ENCODE measurements at regions not wholly inside any gene's neighbourhood (a gene's known extent, or its start where the extent isn't known, plus 50 kb on each side); places are given as distances from the start of the nearest gene placed in this dataset.

GRCh38 chr22:48275412-48275811, 1513.0 kb downstream of the TBC1D22A start:
- Histone ChIP-seq H3F3A (ENCODE audit: control insufficient read depth, insufficient read depth) (no peaks in the 10 kb centered on the region), H3K9me2 (replicated peaks; ENCODE audit: control insufficient read depth, low read length) (no peaks in the 10 kb centered on the region), H3K79me2 (ENCODE audit: control insufficient read depth, low read length) (no peaks in the 10 kb centered on the region), H3K4me2 (ENCODE audit: low read length) (no peak overlapping the region), H3K4me3 (ENCODE audit: low read length) (no peak overlapping the region), H3K36me3 (ENCODE audit: control insufficient read depth, low read length) (no peaks in the 10 kb centered on the region), H3K27ac (ENCODE audit: low read depth, low read length) (no peak overlapping the region), H3K4me1 (ENCODE audit: control insufficient read depth, low read length) (no peaks in the 10 kb centered on the region), H4K20me1 (ENCODE audit: control insufficient read depth, insufficient read depth, low read depth, low read length) (no peaks in the 10 kb centered on the region), H3K9me3 (ENCODE audit: control insufficient read depth, insufficient read depth, low read length) (no peaks in the 10 kb centered on the region), H3K27me3 (ENCODE audit: control insufficient read depth, low read length) (no peaks in the 10 kb centered on the region)
- no peak for TF ChIP-seq EZH2phosphoT487 (IDR thresholded peaks at IDR 0.05; ENCODE audit: borderline replicate concordance, low read length)
- no peak for TF ChIP-seq CTCF (IDR thresholded peaks at IDR 0.05; ENCODE audit: low read depth, low read length, poor library complexity, severe bottlenecking)

GRCh38 chr22:48270731-48271130, 1508.3 kb downstream of the TBC1D22A start:
- no peaks in the 10 kb centered on the region for H3K9me3 ChIP-seq (ENCODE audit: control insufficient read depth, insufficient read depth, low read length)
- H3F3A ChIP-seq (ENCODE audit: control insufficient read depth, insufficient read depth): no peaks in the 10 kb centered on the region
- no peak overlapping the region for H3K27ac ChIP-seq (ENCODE audit: low read depth, low read length)
- H3K27me3 ChIP-seq (ENCODE audit: control insufficient read depth, low read length): no peaks in the 10 kb centered on the region
- H3K36me3 ChIP-seq (ENCODE audit: control insufficient read depth, low read length): no peaks in the 10 kb centered on the region
- H3K4me3 ChIP-seq (ENCODE audit: low read length): no peak overlapping the region
- H3K79me2 ChIP-seq (ENCODE audit: control insufficient read depth, low read length): no peaks in the 10 kb centered on the region
- H3K4me1 ChIP-seq (ENCODE audit: control insufficient read depth, low read length): no peaks in the 10 kb centered on the region
- H3K9me2 ChIP-seq (replicated peaks; ENCODE audit: control insufficient read depth, low read length): no peaks in the 10 kb centered on the region
- no peak overlapping the region for H3K4me2 ChIP-seq (ENCODE audit: low read length)
- TF ChIP-seq CTCF (IDR thresholded peaks at IDR 0.05; ENCODE audit: low read depth, low read length, poor library complexity, severe bottlenecking) (no peak), EZH2phosphoT487 (IDR thresholded peaks at IDR 0.05; ENCODE audit: borderline replicate concordance, low read length) (no peak)
- H4K20me1 ChIP-seq (ENCODE audit: control insufficient read depth, insufficient read depth, low read depth, low read length): no peaks in the 10 kb centered on the region

GRCh38 chr22:48268771-48269552, 1506.5 kb downstream of the TBC1D22A start:
- Histone ChIP-seq H3K4me1 (ENCODE audit: control insufficient read depth, low read length) (no peaks in the 10 kb centered on the region), H3K4me2 (ENCODE audit: low read length) (no peak overlapping the region), H3F3A (ENCODE audit: control insufficient read depth, insufficient read depth) (no peaks in the 10 kb centered on the region), H3K27me3 (ENCODE audit: control insufficient read depth, low read length) (no peaks in the 10 kb centered on the region), H3K9me3 (ENCODE audit: control insufficient read depth, insufficient read depth, low read length) (no peaks in the 10 kb centered on the region), H4K20me1 (ENCODE audit: control insufficient read depth, insufficient read depth, low read depth, low read length) (no peaks in the 10 kb centered on the region), H3K27ac (ENCODE audit: low read depth, low read length) (no peak overlapping the region), H3K36me3 (ENCODE audit: control insufficient read depth, low read length) (no peaks in the 10 kb centered on the region), H3K4me3 (ENCODE audit: low read length) (no peak overlapping the region), H3K79me2 (ENCODE audit: control insufficient read depth, low read length) (no peaks in the 10 kb centered on the region), H3K9me2 (replicated peaks; ENCODE audit: control insufficient read depth, low read length) (no peaks in the 10 kb centered on the region)
- TF ChIP-seq CTCF (IDR thresholded peaks at IDR 0.05; ENCODE audit: low read depth, low read length, poor library complexity, severe bottlenecking) (no peak), EZH2phosphoT487 (IDR thresholded peaks at IDR 0.05; ENCODE audit: borderline replicate concordance, low read length) (no peak)
